HS-5 (cell line): ENCODE measurements at regions not wholly inside any gene's neighbourhood (a gene's known extent, or its start where the extent isn't known, plus 50 kb on each side); places are given as distances from the start of the nearest gene placed in this dataset.

ENCODE experiments used
- DNase-seq: peaks from one replicate; pipeline ENCODE4 v3.0.0-alpha.2; 2012; ENCODE audit warnings: low read depth

DNA sequence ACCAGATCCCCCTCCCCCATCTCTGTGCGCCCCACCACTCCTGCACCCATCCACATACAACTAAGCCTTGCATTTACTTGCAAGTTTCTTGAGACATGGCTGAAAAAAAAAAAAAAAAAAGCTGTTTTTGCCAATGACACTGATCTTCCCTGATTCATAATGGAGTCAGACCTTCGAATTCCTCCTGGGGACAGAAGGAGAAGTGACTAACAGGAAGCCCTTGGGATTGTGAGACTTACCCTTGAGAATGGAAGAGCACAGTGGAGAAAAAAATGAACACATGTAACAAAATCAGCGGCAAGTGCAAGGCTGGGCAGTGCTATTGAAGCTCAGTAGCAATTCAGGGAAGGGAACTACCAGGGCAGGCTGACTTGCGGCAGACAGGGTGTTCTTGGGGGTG, 288.4 kb downstream of the BCOR start:
- DNase-seq, result peak; percentile 54

GRCh38 chrX:39810901-39811300, 286.9 kb downstream of the BCOR start:
- no peak for DNase-seq

DNA sequence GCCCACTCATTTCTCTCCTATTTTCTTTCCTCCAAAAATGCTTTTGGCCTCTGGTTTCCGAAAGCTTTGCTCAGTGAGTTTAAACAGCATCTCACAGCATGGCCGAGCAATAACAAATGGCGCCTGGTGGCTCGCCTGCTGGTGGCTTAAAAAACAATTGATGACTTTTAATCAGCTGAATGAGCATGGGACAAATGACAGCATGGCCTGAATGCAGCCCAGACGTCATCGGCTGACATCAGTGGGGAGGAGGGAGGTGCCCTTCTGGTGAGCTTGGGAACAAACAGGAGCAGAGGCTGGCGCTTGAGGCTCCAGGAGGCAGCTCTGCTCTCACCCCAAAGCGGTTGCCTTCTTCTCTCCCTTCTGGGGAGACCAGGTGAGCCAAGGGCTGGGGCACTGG, 286.4 kb downstream of the BCOR start:
- DNase-seq, result no peak

DNA sequence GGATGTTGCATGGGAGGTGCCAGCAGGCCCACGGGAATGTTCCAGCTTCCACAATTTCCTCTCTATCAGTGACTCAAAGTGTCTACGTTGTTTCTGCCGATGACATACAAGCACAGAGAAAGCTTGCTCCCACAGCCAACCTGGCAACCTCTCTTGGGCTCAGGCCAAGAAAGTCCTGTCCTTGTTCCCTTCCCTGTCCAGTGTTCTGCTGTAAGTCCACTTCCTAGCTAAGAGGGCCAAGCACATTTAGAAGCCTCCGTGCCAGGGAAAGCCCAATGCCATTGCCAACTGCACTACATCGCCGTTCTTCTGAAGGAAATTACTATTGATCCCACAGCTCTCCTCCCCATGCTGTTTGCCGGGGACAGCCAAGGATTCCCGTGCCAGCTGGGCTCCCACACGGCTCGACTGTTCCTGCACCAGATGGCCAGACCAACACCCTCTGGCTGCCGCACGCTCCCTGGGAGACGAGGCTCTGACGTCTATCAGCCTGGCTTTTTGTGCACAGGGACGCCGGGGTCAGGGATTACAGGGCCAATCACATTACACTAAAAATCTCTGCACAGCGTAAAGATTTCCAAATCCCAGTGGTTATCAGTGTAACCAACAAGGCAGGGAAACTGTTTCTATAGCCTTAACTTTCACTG, 284.0 kb downstream of the BCOR start:
- no peak for DNase-seq

GRCh38 chrX:39814391-39814790, 283.4 kb downstream of the BCOR start:
- no peak for DNase-seq

DNA sequence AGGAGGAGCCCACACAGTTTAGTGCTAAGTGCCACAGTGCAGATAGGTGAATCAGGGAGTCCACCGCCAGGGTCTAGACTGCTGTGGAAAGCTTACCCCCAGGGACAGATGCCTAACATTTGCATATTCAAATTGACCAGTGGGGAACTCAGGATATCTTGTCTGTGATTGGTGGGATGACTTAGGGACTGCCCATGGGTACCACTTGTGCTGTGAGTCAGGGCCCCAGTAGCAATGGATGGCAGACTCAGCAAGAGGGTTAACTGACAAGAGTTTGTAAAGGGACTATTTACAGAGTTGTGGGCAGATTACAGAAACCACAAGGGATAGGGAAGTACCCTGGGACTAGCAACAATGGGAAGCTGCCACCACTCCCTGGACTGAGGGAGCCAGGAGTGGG, 282.1 kb downstream of the BCOR start:
- DNase-seq, result no peak

- DNase-seq, result no peak
These were observed 280.7 kb downstream of the BCOR start for GRCh38 chrX:39816871-39817731.

GRCh38 chrX:39817754-39818470, 279.8 kb downstream of the BCOR start:
- DNase-seq, result no peak

DNA sequence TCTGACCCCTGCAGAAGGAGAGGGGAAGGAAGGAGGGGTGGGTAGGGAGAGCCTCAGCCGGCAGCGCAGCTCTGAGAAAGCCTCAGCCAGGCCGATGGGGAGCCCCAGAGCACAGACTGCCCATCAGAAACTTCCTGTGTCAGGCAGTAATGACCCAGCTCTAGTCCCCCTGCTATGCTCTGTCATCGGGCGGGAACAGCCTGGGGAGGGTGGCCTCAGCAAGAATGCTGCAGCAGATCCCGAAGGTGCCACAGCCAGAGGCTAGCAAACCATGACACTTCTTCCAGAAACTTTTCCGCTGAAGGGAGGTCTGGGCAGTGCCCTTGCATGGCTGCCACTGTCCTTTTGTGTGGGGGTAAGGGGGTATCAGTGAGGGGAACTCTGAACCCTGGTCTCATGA, 279.0 kb downstream of the BCOR start:
- no peak for DNase-seq

GRCh38 chrX:39819921-39820849, 277.6 kb downstream of the BCOR start:
- no peak for DNase-seq

- DNase-seq, result no peak
These were observed 276.6 kb downstream of the BCOR start for GRCh38 chrX:39820938-39821708.

GRCh38 chrX:39821709-39822095, 276.1 kb downstream of the BCOR start:
- no peak for DNase-seq

DNA sequence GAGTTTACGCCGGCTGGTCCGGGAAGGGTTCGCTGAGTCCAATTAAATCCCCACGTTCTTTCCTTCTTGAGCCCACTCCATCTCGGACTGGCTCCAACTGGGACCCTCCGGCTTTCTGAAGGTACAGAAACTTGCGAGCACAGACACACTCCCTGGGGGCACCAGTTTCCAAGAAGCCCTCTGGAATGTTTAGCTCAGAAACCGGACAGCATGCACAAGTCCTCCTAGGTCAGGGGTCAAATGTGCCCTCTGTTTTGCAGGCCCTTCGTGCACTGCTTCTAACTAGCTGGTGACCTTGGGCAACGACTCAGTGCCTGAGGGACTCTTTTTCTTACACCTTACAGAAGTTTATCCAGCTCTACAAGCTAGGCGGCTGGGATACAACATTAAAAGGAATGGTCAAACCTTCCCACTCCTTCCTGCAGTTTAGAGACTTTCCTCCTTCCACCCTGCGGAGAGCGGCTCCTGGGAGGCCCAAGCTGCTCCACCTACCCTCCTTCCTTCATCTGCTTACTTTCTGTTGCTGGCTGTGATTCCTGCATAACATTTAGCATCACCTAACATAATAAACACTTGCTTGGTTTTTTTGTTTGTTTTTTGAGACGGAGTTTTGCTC, 275.5 kb downstream of the BCOR start:
- DNase-seq, result no peak

- DNase-seq, result no peak
These were observed 274.3 kb downstream of the BCOR start for GRCh38 chrX:39823424-39823823.

- no peak for DNase-seq
These were observed 273.9 kb downstream of the BCOR start for GRCh38 chrX:39823854-39824253.

- no peak for DNase-seq
These were observed 270.8 kb downstream of the BCOR start for GRCh38 chrX:39826813-39827543.

GRCh38 chrX:39827951-39828350, 269.8 kb downstream of the BCOR start:
- DNase-seq, result no peak

DNA sequence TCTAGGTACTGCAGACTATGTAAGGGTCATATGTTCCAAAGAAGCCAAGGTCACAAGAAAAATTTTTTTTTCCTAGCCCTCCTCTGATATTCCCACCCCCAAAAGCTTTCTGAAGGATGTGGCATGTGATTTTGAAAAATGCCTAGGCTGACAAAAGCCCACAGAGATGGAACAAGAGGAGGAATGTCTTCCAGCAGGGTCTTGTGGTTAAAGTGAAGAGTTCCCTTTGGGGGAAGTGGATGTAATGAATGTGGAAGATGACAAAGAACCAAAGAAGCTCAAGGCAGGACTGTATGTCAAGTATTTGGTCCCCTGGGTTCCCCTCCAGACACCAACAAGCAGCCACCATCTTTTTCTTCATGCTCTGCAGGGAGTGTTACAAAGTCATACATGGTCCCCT, 268.8 kb downstream of the BCOR start:
- no peak for DNase-seq

- DNase-seq, result no peak
These were observed 267.8 kb downstream of the BCOR start for GRCh38 chrX:39829965-39830364.

- DNase-seq, result no peak
These were observed 267.3 kb downstream of the BCOR start for GRCh38 chrX:39830414-39830813.
